SU-DHL-6 (cell line): ENCODE measurements at regions not wholly inside any gene's neighbourhood (a gene's known extent, or its start where the extent isn't known, plus 50 kb on each side); places are given as distances from the start of the nearest gene placed in this dataset.

Source experiments
- H2AFZ ChIP-seq: fragments of 200-600 bp; sonication (generic); 2 replicates; pipeline ENCODE4 v1.6.1; 2014; ENCODE audit warnings: low read depth, mild to moderate bottlenecking, moderate library complexity, mixed read lengths, antibody characterized with exemption, low read length; ENCODE audit not compliant: severe bottlenecking
- H3F3A ChIP-seq: fragments of 200-600 bp; shearing (Covaris generic); 2 replicates; pipeline ENCODE4 v1.6.0; 2016; ENCODE audit warnings: antibody characterized with exemption, mild to moderate bottlenecking; ENCODE audit not compliant: insufficient read depth
- H3K27ac ChIP-seq: fragments of 200-600 bp; sonication (generic); 2 replicates; pipeline ENCODE4 v1.5.1; 2016; ENCODE audit warnings: low read depth, mild to moderate bottlenecking, low read length, moderate library complexity, mixed read lengths
- H3K27me3 ChIP-seq: fragments of 200-600 bp; sonication (generic), shearing (Covaris generic); 2 replicates; pipeline ENCODE4 v1.6.0; 2014; ENCODE audit warnings: mild to moderate bottlenecking, low read length
- H3K36me3 ChIP-seq: fragments of 200-600 bp; sonication (generic); 2 replicates; pipeline ENCODE4 v1.6.1; 2014; ENCODE audit warnings: mild to moderate bottlenecking, low read length, mixed read lengths
- H3K4me2 ChIP-seq: fragments of 300-600, 200-600 bp; shearing (Covaris generic), sonication (generic); 2 replicates; pipeline ENCODE4 v1.6.0; 2014; ENCODE audit warnings: low read length, low read depth, mild to moderate bottlenecking; ENCODE audit not compliant: poor library complexity, severe bottlenecking
- H3K4me3 ChIP-seq: fragments of 200-600 bp; sonication (generic); 2 replicates; pipeline ENCODE4 v1.5.1; 2014; ENCODE audit warnings: antibody characterized with exemption, low read length, mild to moderate bottlenecking, mixed read lengths; ENCODE audit not compliant: insufficient read depth, poor library complexity, severe bottlenecking
- H3K79me2 ChIP-seq: fragments of 200-600 bp; sonication (generic); 2 replicates; pipeline ENCODE4 v1.6.1; 2014; ENCODE audit warnings: mild to moderate bottlenecking, low read length, moderate library complexity; ENCODE audit not compliant: insufficient read depth
- H3K9ac ChIP-seq: fragments of 200-600 bp; sonication (generic); 2 replicates; pipeline ENCODE4 v1.7.0; 2014; ENCODE audit warnings: mild to moderate bottlenecking, low read length
- H3K9me2 ChIP-seq: fragments of 200-600 bp; sonication (generic); replicated peaks from 2 replicates; pipeline ENCODE4 v1.6.1; 2014; ENCODE audit warnings: low read length; ENCODE audit not compliant: insufficient read depth
- H3K9me3 ChIP-seq: fragments of 200-600 bp; sonication (generic); 2 replicates; pipeline ENCODE4 v1.6.1; 2014; ENCODE audit warnings: low read length, mixed read lengths; ENCODE audit not compliant: insufficient read depth
- H4K20me1 ChIP-seq: fragments of 200-600 bp; sonication (generic); 2 replicates; pipeline ENCODE4 v1.6.1; 2014; ENCODE audit warnings: low read depth, mild to moderate bottlenecking, antibody characterized with exemption, low read length, moderate library complexity, mixed read lengths
- CTCF ChIP-seq: fragments of 200-600 bp; sonication (generic); IDR thresholded peaks from one replicate; pipeline ENCODE4 v1.5.1; 2017; ENCODE audit warnings: antibody characterized with exemption, mild to moderate bottlenecking, low read length, moderate library complexity; ENCODE audit not compliant: insufficient read depth, poor library complexity, severe bottlenecking
- EZH2phosphoT487 ChIP-seq: fragments of 200-600 bp; sonication (generic), shearing (Covaris generic); conservative IDR thresholded peaks from 2 replicates; pipeline ENCODE4 v1.6.1; 2018; ENCODE audit warnings: mild to moderate bottlenecking, antibody characterized with exemption, low read length, moderate library complexity, mixed read lengths

GRCh38 chr1:115426231-115426771 lies 88.3 kb upstream of the NGF start:
- H3K9me2 ChIP-seq = no peaks in the 10 kb centered on the region
- no peaks in the 10 kb centered on the region for H3K79me2 ChIP-seq
- no peak overlapping the region for H3K4me3 ChIP-seq
- no peak for TF ChIP-seq CTCF
- TF ChIP-seq EZH2phosphoT487 = no peak
- no peaks in the 10 kb centered on the region for H3K36me3 ChIP-seq
- no peaks in the 10 kb centered on the region for H3K27me3 ChIP-seq
- no peaks in the 10 kb centered on the region for H3K9me3 ChIP-seq
- no peak overlapping the region for H3K9ac ChIP-seq
- H3K4me2 ChIP-seq = no peak overlapping the region
- no peak overlapping the region for H3K27ac ChIP-seq
- H2AFZ ChIP-seq = no peak overlapping the region
- no peaks in the 10 kb centered on the region for H3F3A ChIP-seq
- H4K20me1 ChIP-seq = no peaks in the 10 kb centered on the region

- H3K4me2 ChIP-seq = no peak overlapping the region
- no peaks in the 10 kb centered on the region for H3K36me3 ChIP-seq
- no peaks in the 10 kb centered on the region; the same call in 1 of the 2 replicates for H3K27me3 ChIP-seq
- no peaks in the 10 kb centered on the region for H3K9me3 ChIP-seq
- H3K9me2 ChIP-seq = no peaks in the 10 kb centered on the region
- H4K20me1 ChIP-seq = no peaks in the 10 kb centered on the region
- no peaks in the 10 kb centered on the region for H3K79me2 ChIP-seq
- no peak for TF ChIP-seq EZH2phosphoT487
- no peak for TF ChIP-seq CTCF
- no peak overlapping the region for H2AFZ ChIP-seq
- H3K4me3 ChIP-seq = no peak overlapping the region
- no peaks in the 10 kb centered on the region for H3F3A ChIP-seq
- no peak overlapping the region for H3K9ac ChIP-seq
- no peak overlapping the region for H3K27ac ChIP-seq
These were observed 87.4 kb upstream of the NGF start for GRCh38 chr1:115425442-115425841.

GRCh38 chr1:115423776-115424175 lies 85.7 kb upstream of the NGF start:
- H3K9me2 ChIP-seq = no peaks in the 10 kb centered on the region
- H4K20me1 ChIP-seq = no peaks in the 10 kb centered on the region
- no peaks in the 10 kb centered on the region for H3K9me3 ChIP-seq
- H3F3A ChIP-seq = no peaks in the 10 kb centered on the region
- H3K9ac ChIP-seq = no peak overlapping the region
- TF ChIP-seq EZH2phosphoT487 = no peak
- TF ChIP-seq CTCF = no peak
- no peak overlapping the region for H3K27ac ChIP-seq
- no peaks in the 10 kb centered on the region; the same call in 1 of the 2 replicates for H3K27me3 ChIP-seq
- H3K4me2 ChIP-seq = no peak overlapping the region
- no peaks in the 10 kb centered on the region for H3K36me3 ChIP-seq
- H2AFZ ChIP-seq = no peak overlapping the region
- H3K4me3 ChIP-seq = no peak overlapping the region
- H3K79me2 ChIP-seq = no peaks in the 10 kb centered on the region
